HepG2 (cell line): ENCODE measurements at regions not wholly inside any gene's neighbourhood (a gene's known extent, or its start where the extent isn't known, plus 50 kb on each side); places are given as distances from the start of the nearest gene placed in this dataset.

Experiments used
- ATAC-seq: fragments of 200-7000 bp; cut with Tn5 transposase; 3 replicates; pipeline ENCODE4 v1.9.1; 2020; ENCODE audit warnings: mild to moderate bottlenecking, moderate library complexity
- BruUV-seq: library from RNA; stranded (reverse); fragments of 400-500 nt; replicated peaks from 2 replicates; lab custom pipeline; 2021; lab: Mats Ljungman, UMichigan
- CTCF ChIA-PET: fragments of 300-600 bp; formaldehyde crosslinking; extraction: SDS; loops from one replicate; lab custom pipeline; 2021; ENCODE audit warnings: low total read pairs, inconsistent platforms, low intra/inter-chr PET ratio; lab: Yijun Ruan, JAX
- POLR2A ChIA-PET: fragments of 350-600 bp; sonication (Branson Sonifier 250); formaldehyde crosslinking; loops from one replicate; lab custom pipeline; 2020; ENCODE audit warnings: antibody characterized with exemption, inconsistent platforms; lab: Yijun Ruan, JAX
- DNase-seq: peaks from one replicate; pipeline ENCODE4 v3.0.0-alpha.2; 2015; ENCODE audit warnings: low spot score
- FAIRE-seq: peaks from 3 replicates; lab custom pipeline; 2011; peaks lifted over from hg19 to GRCh38; lab: Jason Lieb, UNC
- H2AFZ ChIP-seq: one replicate; pipeline ENCODE4 v1.6.1; 2011; ENCODE audit warnings: low read length, inconsistent platforms
- H3K27ac ChIP-seq: fragments of 300-600 bp; 3 replicates; pipeline ENCODE4 v1.8.0; 2011; ENCODE audit warnings: mixed run types, mild to moderate bottlenecking, mixed read lengths, low read length, inconsistent platforms; ENCODE audit not compliant: insufficient read depth; ENCODE audit errors: extremely low read length
- H3K27me3 ChIP-seq, 2 experiments: fragments of 200-600 bp in 1 of 2; 2 replicates in 1 of 2; 3 replicates in 1 of 2; pipeline versions ENCODE4 v1.6.0 to v1.8.0; 2011; ENCODE audit warnings: low read length in 2 of 2, mild to moderate bottlenecking in 2 of 2, moderate library complexity in 2 of 2, inconsistent platforms in 1 of 2; ENCODE audit not compliant: insufficient read depth in 2 of 2, control insufficient read depth in 1 of 2
- H3K36me3 ChIP-seq, 2 experiments: fragments of 200-600 bp in 1 of 2; replicated peaks in 1 of 2; 2 replicates in 1 of 2; 3 replicates in 1 of 2; pipeline versions ENCODE4 v1.5.1 to v1.8.0; 2011; ENCODE audit warnings: low read length in 2 of 2, inconsistent platforms in 1 of 2; ENCODE audit not compliant: insufficient read depth in 2 of 2, control insufficient read depth in 1 of 2
- H3K4me1 ChIP-seq: 2 replicates; pipeline ENCODE4 v1.5.1; 2012; ENCODE audit warnings: low read length, inconsistent platforms; ENCODE audit not compliant: insufficient read depth
- H3K4me2 ChIP-seq: 2 replicates; pipeline ENCODE4 v1.6.0; 2011; ENCODE audit warnings: low read depth, low read length, inconsistent platforms
- H3K4me3 ChIP-seq, 3 experiments: fragments of 200-600 bp in 1 of 3; sonication (generic), shearing (Covaris generic) in 1 of 3; replicated peaks in 1 of 3; 2 replicates each; pipeline ENCODE4 v1.5.1; 2011 to 2016; ENCODE audit warnings: low read length in 3 of 3, inconsistent platforms in 2 of 3, low read depth in 2 of 3, mild to moderate bottlenecking in 2 of 3, control low read depth in 1 of 3, mixed read lengths in 1 of 3; ENCODE audit not compliant: insufficient read depth in 1 of 3
- H3K79me2 ChIP-seq: one replicate; pipeline ENCODE4 v1.6.1; 2011; ENCODE audit warnings: low read length, inconsistent platforms; ENCODE audit not compliant: insufficient read depth
- H3K9ac ChIP-seq: 2 replicates; pipeline ENCODE4 v1.6.0; 2011; ENCODE audit warnings: mild to moderate bottlenecking, low read depth, low read length, inconsistent platforms; ENCODE audit not compliant: insufficient read depth
- H3K9me3 ChIP-seq: 2 replicates; pipeline ENCODE4 v1.5.1; 2012; ENCODE audit warnings: mild to moderate bottlenecking, low read length
- H4K20me1 ChIP-seq: 2 replicates; pipeline ENCODE4 v1.6.0; 2011; ENCODE audit warnings: inconsistent platforms, mild to moderate bottlenecking, low read length, moderate library complexity; ENCODE audit not compliant: insufficient read depth
- BCL6 ChIP-seq: IDR thresholded peaks from 2 replicates; pipeline ENCODE4 v1.6.1; 2016; ENCODE audit warnings: missing genetic modification reagents, missing compliant biosample characterization
- CEBPB ChIP-seq: IDR thresholded peaks from 2 replicates; pipeline ENCODE4 v1.6.1; 2011; ENCODE audit warnings: low read depth, low read length, improper control_type of control experiment, borderline replicate concordance
- HNF4A ChIP-seq: sonication (generic); formaldehyde crosslinking; IDR thresholded peaks from 2 replicates; pipeline ENCODE4 v1.4.0; 2020; ENCODE audit warnings: missing genetic modification reagents
- KDM3A ChIP-seq: IDR thresholded peaks from 2 replicates; pipeline ENCODE4 v1.6.1; 2018; ENCODE audit warnings: low read depth, missing compliant biosample characterization
- MTA1 ChIP-seq: sonication (generic); formaldehyde crosslinking; IDR thresholded peaks from 2 replicates; pipeline ENCODE4 v1.4.0; 2020; ENCODE audit warnings: missing genetic modification reagents, mild to moderate bottlenecking, borderline replicate concordance
- MXD3 ChIP-seq: IDR thresholded peaks from 2 replicates; pipeline ENCODE4 v1.6.1; 2016; ENCODE audit warnings: mild to moderate bottlenecking, missing biosample characterization, missing genetic modification reagents
- MXI1 ChIP-seq: IDR thresholded peaks from 3 replicates; pipeline ENCODE4 v1.6.1; 2012; ENCODE audit warnings: low read depth, low read length, inconsistent platforms, borderline replicate concordance
- NCOA1 ChIP-seq: sonication (generic); formaldehyde crosslinking; IDR thresholded peaks from 2 replicates; pipeline ENCODE4 v1.9.0; 2021; ENCODE audit warnings: missing genetic modification reagents
- PHF8 ChIP-seq: sonication (generic); formaldehyde crosslinking; IDR thresholded peaks from 2 replicates; pipeline ENCODE4 v1.5.0; 2020; ENCODE audit warnings: missing genetic modification reagents
- POLR2AphosphoS2 ChIP-seq: IDR thresholded peaks from 2 replicates; pipeline ENCODE4 v1.6.1; 2011; ENCODE audit warnings: low read depth, low read length, improper control_type of control experiment
- SKIL ChIP-seq: sonication (generic); formaldehyde crosslinking; IDR thresholded peaks from 2 replicates; pipeline ENCODE4 v1.8.0; 2022; ENCODE audit warnings: missing genetic modification reagents, mild to moderate bottlenecking, moderate library complexity, borderline replicate concordance
- SMAD3 ChIP-seq: sonication (generic); formaldehyde crosslinking; IDR thresholded peaks from 2 replicates; pipeline ENCODE4 v1.4.0; 2020; ENCODE audit warnings: missing genetic modification reagents
- SMYD3 ChIP-seq: sonication (generic); formaldehyde crosslinking; IDR thresholded peaks from 2 replicates; pipeline ENCODE4 v1.8.1; 2023; ENCODE audit warnings: mild to moderate bottlenecking, missing genetic modification reagents
- SP140L ChIP-seq: sonication (generic); formaldehyde crosslinking; IDR thresholded peaks from 2 replicates; pipeline ENCODE4 v1.4.0; 2020; ENCODE audit warnings: missing genetic modification reagents, borderline replicate concordance
- ZNF205 ChIP-seq: IDR thresholded peaks from 2 replicates; pipeline ENCODE4 v1.6.1; 2018; ENCODE audit warnings: missing biosample characterization, missing genetic modification reagents
- ZNF253 ChIP-seq: sonication (generic); formaldehyde crosslinking; IDR thresholded peaks from 2 replicates; pipeline ENCODE4 v1.8.0; 2022; ENCODE audit warnings: mild to moderate bottlenecking, missing genetic modification reagents, borderline replicate concordance
- ZNF7 ChIP-seq: IDR thresholded peaks from 2 replicates; pipeline ENCODE4 v1.6.1; 2016; ENCODE audit warnings: missing biosample characterization, missing genetic modification reagents
- ZNF839 ChIP-seq: sonication (generic); formaldehyde crosslinking; IDR thresholded peaks from 2 replicates; pipeline ENCODE4 v1.4.0; 2020; ENCODE audit warnings: missing genetic modification reagents, mild to moderate bottlenecking, borderline replicate concordance
- WGBS: methylation state at CpG from one replicate; pipeline ENCODE4 v1.1.6; 2017; ENCODE audit warnings: low lambda C conversion rate; 5-methylcytosine and 5-hydroxymethylcytosine counted together
- in situ Hi-C: cut with HindIII; loops from 2 replicates; pipeline ENCODE4 v1.10.0; 2017; ENCODE audit warnings: low pct_unique_long_range_greater_than_20kb; ENCODE audit not compliant: extremely low pct_ligation_motif_present
- intact Hi-C: fragments of 100-400 bp; cut with micrococcal nuclease; formaldehyde crosslinking; loops from one replicate; pipeline ENCODE4 v1.10.0; 2022; ENCODE audit not compliant: unreplicated experiment

- H2AFZ ChIP-seq, result no peak overlapping the region
- no TSS peak for BruUV-seq
- no peak overlapping the region for H3K4me3 ChIP-seq
- ChIA-PET POLR2A (no interaction called here), CTCF (no interaction called here)
- no peaks in the 10 kb centered on the region for H3K36me3 ChIP-seq
- H3K4me2 ChIP-seq, result no peak overlapping the region
- WGBS, result 0% methylated on average over 1 of the region's 1 CpG
- H3K9me3 ChIP-seq, result peaks cover 18% of the 10 kb centered on the region
- FAIRE-seq (no peak), DNase-seq (no peak), ATAC-seq (no peak)
- intact Hi-C loops (no loop called here), in situ Hi-C loops (no loop called here)
- no peak overlapping the region for H3K9ac ChIP-seq
- no peak overlapping the region for H3K27ac ChIP-seq
- H3K27me3 ChIP-seq, result no peaks in the 10 kb centered on the region; a peak in 1 of 5 replicates
- no peaks in the 10 kb centered on the region for H4K20me1 ChIP-seq
- peaks cover 12% of the 10 kb centered on the region for H3K4me1 ChIP-seq
- H3K79me2 ChIP-seq, result no peaks in the 10 kb centered on the region
- TF ChIP-seq CEBPB, result peak; percentile 20; the same call in 1 of the 2 replicates
- peak; percentile 80 for TF ChIP-seq BCL6 (CRISPR knock-in tag)
- TF ChIP-seq SMAD3 (CRISPR knock-in tag), result no peak
- TF ChIP-seq POLR2AphosphoS2, result no peak
- peak; percentile 20; the same call in 1 of the 2 replicates for TF ChIP-seq HNF4A (CRISPR knock-in tag)
- TF ChIP-seq SP140L, result no peak
- no peak for TF ChIP-seq SMYD3
- TF ChIP-seq ZNF839 (CRISPR knock-in tag), result no peak
Observed at GRCh38 chr18:27583466-27583865, 398.4 kb upstream of the CHST9 start.

GRCh38 chr18:27582760-27583412, 397.8 kb upstream of the CHST9 start:
- H3K4me2 ChIP-seq, result no peak overlapping the region
- H3K27me3 ChIP-seq, result no peaks in the 10 kb centered on the region; a peak in 1 of 5 replicates
- ATAC-seq, result no peak
- H3K79me2 ChIP-seq, result no peaks in the 10 kb centered on the region
- no peaks in the 10 kb centered on the region for H3K36me3 ChIP-seq
- intact Hi-C loops (no loop called here), in situ Hi-C loops (no loop called here)
- 24% methylated on average over 4 of the region's 4 CpGs for WGBS
- no peak overlapping the region for H3K27ac ChIP-seq
- ChIA-PET CTCF (no interaction called here), POLR2A (no interaction called here)
- H4K20me1 ChIP-seq, result no peaks in the 10 kb centered on the region
- H2AFZ ChIP-seq, result no peak overlapping the region
- peaks cover 12% of the 10 kb centered on the region for H3K4me1 ChIP-seq
- peaks cover 18% of the 10 kb centered on the region for H3K9me3 ChIP-seq
- DNase-seq, result no peak
- BruUV-seq, result no TSS peak
- no peak for FAIRE-seq
- H3K4me3 ChIP-seq, result no peak overlapping the region
- no peak overlapping the region for H3K9ac ChIP-seq
- no peak for TF ChIP-seq KDM3A (CRISPR knock-in tag)
- TF ChIP-seq PHF8, result no peak
- TF ChIP-seq SKIL (CRISPR knock-in tag), result no peak
- no peak for TF ChIP-seq ZNF253 (CRISPR knock-in tag)
- TF ChIP-seq ZNF7, result no peak
- TF ChIP-seq MTA1 (CRISPR knock-in tag), result no peak
- no peak for TF ChIP-seq MXI1
- TF ChIP-seq ZNF205 (CRISPR knock-in tag), result no peak
- TF ChIP-seq NCOA1 (CRISPR knock-in tag), result no peak
- TF ChIP-seq MXD3 (CRISPR knock-in tag), result no peak
